Epithelial cell of proximal tubule (primary cell): ENCODE measurements at regions not wholly inside any gene's neighbourhood (a gene's known extent, or its start where the extent isn't known, plus 50 kb on each side); places are given as distances from the start of the nearest gene placed in this dataset.

ENCODE experiments used
- DNase-seq: peaks from one replicate; pipeline ENCODE4 v3.0.0-alpha.2; 2011; ENCODE audit warnings: low read depth
- H3K4me3 ChIP-seq: 2 replicates; pipeline ENCODE4 v1.5.1; 2011; ENCODE audit warnings: low read depth, mild to moderate bottlenecking, low read length
- CTCF ChIP-seq: conservative IDR thresholded peaks from 2 replicates; pipeline ENCODE4 v1.5.1; 2012; ENCODE audit warnings: low read depth, mild to moderate bottlenecking, low read length

- no peak for DNase-seq
- TF ChIP-seq CTCF: no peak
- H3K4me3 ChIP-seq: no peak overlapping the region
Measured at GRCh38 chr12:67758521-67758920, 110.0 kb downstream of the DYRK2 start.

- no peak for TF ChIP-seq CTCF
- no peak for DNase-seq
- H3K4me3 ChIP-seq: no peak overlapping the region
Measured at GRCh38 chr12:67759829-67760228, 111.3 kb downstream of the DYRK2 start.

- TF ChIP-seq CTCF: no peak
- no peak overlapping the region for H3K4me3 ChIP-seq
- no peak for DNase-seq
Measured at GRCh38 chr12:67760586-67761275, 112.2 kb downstream of the DYRK2 start.

- H3K4me3 ChIP-seq: no peak overlapping the region
- no peak for DNase-seq
- no peak for TF ChIP-seq CTCF
Measured at GRCh38 chr12:67761566-67761965, 113.0 kb downstream of the DYRK2 start.

- no peak for TF ChIP-seq CTCF
- no peak overlapping the region for H3K4me3 ChIP-seq
- DNase-seq: no peak
Measured at GRCh38 chr12:67764055-67764454, 115.5 kb downstream of the DYRK2 start.

- no peak for DNase-seq
- TF ChIP-seq CTCF: no peak
- H3K4me3 ChIP-seq: no peak overlapping the region
Measured at GRCh38 chr12:67764946-67765619, 116.5 kb downstream of the DYRK2 start.
